Mucosa of rectum (tissue), 2 donors: ENCODE measurements at regions not wholly inside any gene's neighbourhood (a gene's known extent, or its start where the extent isn't known, plus 50 kb on each side); places are given as distances from the start of the nearest gene placed in this dataset.

Experiments used
- H3K27ac ChIP-seq, 2 donors: one replicate each; pipeline ENCODE4 v1.7.0; 2013; ENCODE audit warnings: inconsistent platforms in 2 of 2, low read depth in 2 of 2, low read length in 2 of 2
- H3K27me3 ChIP-seq, 2 donors: one replicate each; pipeline ENCODE4 v1.7.0; 2013; ENCODE audit warnings: low read length in 2 of 2; ENCODE audit not compliant: control insufficient read depth in 2 of 2, insufficient read depth in 2 of 2
- H3K36me3 ChIP-seq, 2 donors: one replicate each; pipeline ENCODE4 v1.7.0; 2013; ENCODE audit warnings: low read length in 2 of 2; ENCODE audit not compliant: control insufficient read depth in 2 of 2, insufficient read depth in 2 of 2
- H3K4me1 ChIP-seq, 2 donors: one replicate each; pipeline ENCODE4 v1.7.0; 2013; ENCODE audit warnings: low read length in 2 of 2, mild to moderate bottlenecking in 1 of 2; ENCODE audit not compliant: control insufficient read depth in 2 of 2, insufficient read depth in 2 of 2
- H3K4me3 ChIP-seq, 2 donors: one replicate each; pipeline ENCODE4 v1.7.0; 2013; ENCODE audit warnings: low read length in 2 of 2
- H3K9ac ChIP-seq, 2 donors: one replicate each; pipeline ENCODE4 v1.7.0; 2013; ENCODE audit warnings: low read length in 2 of 2, low read depth in 1 of 2, mild to moderate bottlenecking in 1 of 2
- H3K9me3 ChIP-seq, 2 donors: one replicate each; pipeline ENCODE4 v1.7.0; 2013; ENCODE audit warnings: low read length in 2 of 2; ENCODE audit not compliant: control insufficient read depth in 2 of 2
- donor health status: healthy.
- donor health status: Normal muscosa, but diverticular disease.

DNA sequence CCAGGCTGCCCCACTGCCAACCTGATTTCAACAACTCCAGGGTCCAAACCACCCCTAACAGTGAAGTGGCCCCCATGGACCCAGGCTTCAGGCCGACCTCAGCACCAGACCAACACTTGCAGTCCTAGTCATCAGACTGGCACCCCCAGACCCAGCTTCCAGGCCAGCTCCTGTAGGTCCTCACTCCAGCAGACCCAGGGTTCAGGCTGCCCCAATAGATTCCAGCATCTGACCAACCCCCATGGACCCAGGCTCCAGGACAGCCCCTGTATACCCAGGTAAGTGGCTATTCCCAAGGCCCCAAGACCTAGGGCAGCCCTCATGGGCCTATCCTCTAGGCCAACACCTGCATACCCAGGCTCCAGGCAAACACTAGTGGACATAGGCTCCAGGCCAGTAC is 193.8 kb upstream of the OBI1 start:
- H3K27me3 ChIP-seq = no peaks in the 10 kb centered on the region
- H3K27ac ChIP-seq = no peak overlapping the region
- H3K4me3 ChIP-seq = no peak overlapping the region
- H3K9me3 ChIP-seq = peaks cover 0 to 5% of the 10 kb centered on the region in 2 donors
- H3K9ac ChIP-seq = no peak overlapping the region
- H3K4me1 ChIP-seq = no peaks in the 10 kb centered on the region
- H3K36me3 ChIP-seq = no peaks in the 10 kb centered on the region

DNA sequence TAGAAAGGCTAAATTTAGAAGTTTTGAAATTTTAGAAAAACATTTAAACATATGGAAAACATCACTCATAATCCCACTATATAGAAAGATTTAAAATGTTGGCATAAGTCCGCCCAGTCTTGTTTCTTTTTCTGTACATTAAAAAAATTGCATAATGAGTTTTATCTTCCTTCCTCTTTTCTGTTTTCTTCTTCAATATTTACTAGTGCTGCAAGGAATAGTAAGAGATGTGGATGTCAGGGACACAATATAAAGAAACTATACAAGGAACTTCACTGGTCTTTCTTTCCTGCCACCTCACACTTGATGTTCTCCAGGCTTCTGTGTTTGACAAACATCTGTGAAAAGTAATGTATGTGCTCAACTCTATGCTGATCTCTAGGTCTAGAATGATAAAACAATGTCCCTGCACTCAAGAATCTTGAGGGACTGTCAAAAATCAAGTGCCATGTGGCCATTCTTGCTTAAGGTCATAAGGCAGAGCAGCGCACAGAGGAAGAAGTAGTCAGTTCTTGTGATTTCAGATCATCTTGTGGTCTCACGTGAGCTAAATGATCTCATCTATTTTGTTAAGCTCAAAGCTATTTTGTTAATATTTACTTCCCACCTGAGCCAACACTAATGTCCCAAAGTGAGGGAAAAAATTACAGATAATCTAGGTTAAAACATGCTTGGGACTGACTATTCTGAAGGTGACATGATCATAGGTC is 186.9 kb upstream of the OBI1 start:
- no peak overlapping the region for H3K9ac ChIP-seq
- H3K9me3 ChIP-seq = no peaks in the 10 kb centered on the region
- H3K27me3 ChIP-seq = no peaks in the 10 kb centered on the region
- no peaks in the 10 kb centered on the region for H3K4me1 ChIP-seq
- no peak overlapping the region for H3K27ac ChIP-seq
- no peaks in the 10 kb centered on the region for H3K36me3 ChIP-seq
- H3K4me3 ChIP-seq = no peak overlapping the region

DNA sequence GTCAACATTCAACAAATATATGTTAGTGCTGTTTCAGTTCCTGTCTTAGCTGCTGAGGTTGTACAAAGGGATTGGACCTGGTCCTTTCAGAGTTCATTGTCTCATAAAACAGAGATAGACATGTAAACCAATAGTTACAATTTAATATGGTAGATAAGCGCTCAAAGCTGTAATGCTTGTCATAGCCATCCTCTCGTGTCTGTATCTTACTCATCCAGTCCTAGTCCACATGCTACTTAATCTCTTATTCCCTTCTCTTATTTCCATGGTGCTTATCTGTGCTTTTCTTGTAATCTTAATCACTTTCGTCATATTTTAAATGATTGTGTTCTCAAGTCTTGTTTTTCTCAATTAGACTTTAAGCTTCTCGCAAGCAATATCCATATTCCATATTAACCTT is 185.2 kb upstream of the OBI1 start:
- H3K9me3 ChIP-seq = no peaks in the 10 kb centered on the region
- H3K4me1 ChIP-seq = no peaks in the 10 kb centered on the region
- no peaks in the 10 kb centered on the region for H3K36me3 ChIP-seq
- H3K27me3 ChIP-seq = no peaks in the 10 kb centered on the region
- H3K27ac ChIP-seq = no peak overlapping the region
- no peak overlapping the region for H3K9ac ChIP-seq
- no peak overlapping the region for H3K4me3 ChIP-seq

DNA sequence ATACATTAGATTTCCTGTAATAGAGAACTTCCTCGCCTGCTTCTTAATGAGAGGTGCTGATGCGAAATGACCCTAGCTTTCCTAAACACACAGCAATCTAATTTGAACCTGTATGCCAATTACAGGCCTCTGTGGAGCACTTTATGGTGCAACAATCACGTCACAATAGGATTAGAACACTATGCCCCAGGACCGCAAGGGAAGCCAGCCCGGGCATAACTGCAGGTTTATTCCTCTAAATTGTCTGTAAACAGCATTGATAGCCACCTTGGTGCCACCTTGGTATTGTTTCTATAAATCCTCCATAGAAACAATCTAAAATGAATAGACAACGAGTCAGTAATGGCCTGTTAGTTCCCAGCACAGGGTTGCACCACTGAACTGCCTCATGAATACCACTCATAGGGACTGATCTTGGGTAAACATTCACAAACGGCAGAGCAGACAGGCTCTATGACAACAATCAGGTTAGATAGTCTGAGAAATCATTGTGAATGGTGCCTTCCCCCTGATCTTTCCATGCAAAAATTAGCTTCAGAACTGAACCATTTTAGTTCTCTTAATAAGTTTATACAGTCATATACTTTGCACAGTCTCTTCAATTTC is 182.5 kb upstream of the OBI1 start:
- H3K4me3 ChIP-seq = no peak overlapping the region
- no peaks in the 10 kb centered on the region for H3K36me3 ChIP-seq
- no peaks in the 10 kb centered on the region for H3K9me3 ChIP-seq
- no peaks in the 10 kb centered on the region for H3K4me1 ChIP-seq
- H3K27me3 ChIP-seq = no peaks in the 10 kb centered on the region
- H3K9ac ChIP-seq = no peak overlapping the region
- H3K27ac ChIP-seq = no peak overlapping the region

DNA sequence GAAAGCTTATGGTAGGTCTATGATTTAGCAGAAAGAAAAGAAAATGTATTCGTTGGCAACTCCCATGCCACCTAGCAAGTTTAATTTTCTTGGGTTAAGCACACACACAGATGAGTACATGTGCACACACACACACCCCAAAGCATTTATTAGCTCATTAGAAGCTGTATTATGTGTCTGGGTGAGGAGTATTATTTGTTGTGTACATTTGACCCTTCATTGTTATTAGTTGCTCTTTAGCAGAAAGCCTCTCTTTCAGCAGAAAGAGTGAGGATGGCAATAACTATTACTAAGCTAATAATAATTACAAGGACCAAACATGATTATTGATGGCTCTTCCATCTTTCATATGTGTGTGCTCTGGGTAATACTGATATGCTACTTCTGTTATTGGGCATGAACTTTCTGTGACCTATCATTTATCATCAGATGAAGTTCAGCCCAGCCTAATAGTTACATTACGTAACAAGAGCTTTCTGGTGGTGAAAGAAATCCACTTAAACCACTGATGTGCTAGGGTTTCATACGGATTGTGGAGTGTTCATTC is 177.4 kb upstream of the OBI1 start:
- Histone ChIP-seq H3K36me3 (no peaks in the 10 kb centered on the region), H3K4me1 (no peaks in the 10 kb centered on the region), H3K27ac (no peak overlapping the region), H3K27me3 (peaks cover 0 to 2% of the 10 kb centered on the region in 2 donors), H3K9me3 (no peaks in the 10 kb centered on the region), H3K9ac (no peak overlapping the region), H3K4me3 (no peak overlapping the region)

DNA sequence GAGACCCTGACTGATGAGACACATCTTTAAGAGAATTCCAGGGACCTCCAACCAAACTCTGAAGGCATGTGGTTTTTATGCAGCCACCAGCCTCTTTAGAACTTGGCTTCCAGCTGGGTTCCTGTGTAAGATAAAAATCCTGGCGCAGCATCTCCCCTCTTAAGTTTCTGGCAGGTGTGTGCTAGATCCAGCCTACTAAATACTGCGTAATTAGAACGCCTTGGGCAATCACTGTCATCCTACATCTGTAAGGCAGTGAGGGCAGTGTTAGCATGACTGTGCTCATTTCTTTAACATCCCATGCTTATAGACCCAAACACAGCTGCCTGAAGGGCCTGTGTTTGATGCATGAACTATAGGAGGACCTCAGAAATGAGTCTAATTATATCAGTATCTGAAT is 173.5 kb upstream of the OBI1 start:
- Histone ChIP-seq H3K27ac (no peak overlapping the region), H3K9ac (no peak overlapping the region), H3K36me3 (no peaks in the 10 kb centered on the region), H3K4me3 (no peak overlapping the region), H3K9me3 (no peaks in the 10 kb centered on the region), H3K27me3 (peaks cover 0 to 2% of the 10 kb centered on the region in 2 donors), H3K4me1 (no peaks in the 10 kb centered on the region)

DNA sequence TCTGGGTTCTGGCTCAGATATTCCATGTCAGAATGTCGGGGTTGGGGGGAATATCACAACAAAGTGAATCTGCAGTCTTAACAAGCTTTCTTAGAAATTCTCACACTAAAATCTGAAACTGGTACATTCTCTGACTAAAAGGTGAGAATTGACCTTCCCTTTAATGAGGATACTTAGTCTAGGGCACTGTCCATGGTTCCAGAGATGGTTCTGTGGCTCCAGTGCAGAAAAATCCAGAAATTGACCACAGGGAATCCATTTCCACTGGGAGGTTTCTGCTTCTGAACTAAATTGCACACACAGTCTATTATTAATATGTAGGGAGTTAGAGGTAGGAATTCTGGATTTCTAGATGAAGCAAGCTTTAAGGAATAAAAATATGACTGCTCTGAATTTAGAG is 171.6 kb upstream of the OBI1 start:
- H3K4me1 ChIP-seq = no peaks in the 10 kb centered on the region

DNA sequence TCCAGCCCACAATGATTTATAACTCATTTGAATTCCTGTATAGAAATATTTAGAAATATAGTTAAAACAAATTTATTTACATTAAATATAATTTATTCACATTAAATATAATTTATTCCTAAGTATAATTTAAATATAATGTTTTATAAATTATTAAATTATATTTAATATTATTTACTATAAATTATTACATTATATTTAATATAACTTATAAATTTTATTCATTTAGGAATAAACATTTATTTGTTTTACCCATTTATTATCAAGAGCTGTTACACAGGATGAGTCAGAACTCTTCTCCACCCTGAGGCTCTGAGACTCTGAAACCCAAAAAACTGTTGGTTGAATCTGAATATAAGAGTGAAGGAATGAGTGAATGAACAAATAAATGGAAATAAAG is 170.9 kb upstream of the OBI1 start:
- no peak overlapping the region for H3K4me3 ChIP-seq
- peaks cover 0 to 2% of the 10 kb centered on the region in 2 donors for H3K27me3 ChIP-seq
- no peak overlapping the region for H3K9ac ChIP-seq
- no peaks in the 10 kb centered on the region for H3K4me1 ChIP-seq
- H3K9me3 ChIP-seq = no peaks in the 10 kb centered on the region
- H3K36me3 ChIP-seq = no peaks in the 10 kb centered on the region
- H3K27ac ChIP-seq = no peak overlapping the region

More for the DNA sequence above, 171.6 kb upstream of the OBI1 start:
- H3K9ac ChIP-seq = no peak overlapping the region
- H3K27me3 ChIP-seq = peaks cover 0 to 2% of the 10 kb centered on the region in 2 donors
- no peak overlapping the region for H3K4me3 ChIP-seq
- no peaks in the 10 kb centered on the region for H3K9me3 ChIP-seq
- no peaks in the 10 kb centered on the region for H3K36me3 ChIP-seq
- H3K27ac ChIP-seq = no peak overlapping the region

DNA sequence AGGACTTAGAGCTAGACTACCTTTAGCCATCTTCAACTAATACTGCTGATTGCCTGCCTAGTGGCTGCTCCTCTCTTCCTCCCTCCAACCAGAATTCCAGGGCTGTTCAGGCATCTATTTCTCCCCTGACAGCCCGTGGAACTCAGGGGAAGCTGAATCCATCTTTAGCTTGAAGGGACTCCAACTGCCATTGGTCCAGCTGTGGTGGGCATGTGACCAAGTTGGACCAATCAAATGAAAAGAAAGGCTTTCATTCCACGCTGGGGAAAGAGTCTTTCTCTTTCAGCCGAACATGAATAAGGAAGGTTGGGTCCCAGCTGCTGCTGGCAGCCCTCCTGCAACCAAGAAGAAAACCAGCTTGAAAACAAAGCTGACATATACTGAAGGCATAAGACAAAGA is 168.5 kb upstream of the OBI1 start:
- no peaks in the 10 kb centered on the region for H3K4me1 ChIP-seq
- no peak overlapping the region for H3K27ac ChIP-seq

DNA sequence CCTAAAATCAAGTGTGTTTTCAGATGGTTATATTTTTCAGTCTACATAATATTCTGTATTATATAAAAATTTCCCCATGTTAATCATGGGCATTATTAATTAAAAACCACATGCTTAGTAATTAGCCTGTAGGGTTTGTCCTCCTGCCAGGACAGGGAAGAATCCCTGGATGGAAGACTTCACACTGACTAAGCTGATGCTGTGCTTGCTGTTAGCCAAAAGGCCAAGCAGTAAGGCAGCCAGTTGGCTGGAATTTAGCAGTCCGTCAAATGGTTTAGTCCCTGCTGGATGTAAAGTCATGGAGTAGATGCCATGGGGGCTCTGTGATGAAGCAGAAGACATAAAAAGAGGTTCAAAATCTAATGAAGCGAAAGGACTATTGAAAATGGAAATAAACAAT is 168.0 kb upstream of the OBI1 start:
- Histone ChIP-seq H3K27me3 (no peaks in the 10 kb centered on the region), H3K36me3 (no peaks in the 10 kb centered on the region), H3K9me3 (no peaks in the 10 kb centered on the region), H3K4me3 (no peak overlapping the region), H3K27ac (no peak overlapping the region), H3K9ac (no peak overlapping the region), H3K4me1 (no peaks in the 10 kb centered on the region)

More for the DNA sequence above, 168.5 kb upstream of the OBI1 start:
- H3K9me3 ChIP-seq = no peaks in the 10 kb centered on the region
- H3K36me3 ChIP-seq = no peaks in the 10 kb centered on the region
- H3K9ac ChIP-seq = no peak overlapping the region
- peaks cover 0 to under 1% of the 10 kb centered on the region in 2 donors for H3K27me3 ChIP-seq
- H3K4me3 ChIP-seq = no peak overlapping the region
